ENCODE measurements at regions not wholly inside any gene's neighbourhood (a gene's known extent, or its start where the extent isn't known, plus 50 kb on each side); places are given as distances from the start of the nearest gene placed in this dataset.
A peak's percentile ranks its signal among the peaks of the same experiment; 100 is the strongest.

DNA sequence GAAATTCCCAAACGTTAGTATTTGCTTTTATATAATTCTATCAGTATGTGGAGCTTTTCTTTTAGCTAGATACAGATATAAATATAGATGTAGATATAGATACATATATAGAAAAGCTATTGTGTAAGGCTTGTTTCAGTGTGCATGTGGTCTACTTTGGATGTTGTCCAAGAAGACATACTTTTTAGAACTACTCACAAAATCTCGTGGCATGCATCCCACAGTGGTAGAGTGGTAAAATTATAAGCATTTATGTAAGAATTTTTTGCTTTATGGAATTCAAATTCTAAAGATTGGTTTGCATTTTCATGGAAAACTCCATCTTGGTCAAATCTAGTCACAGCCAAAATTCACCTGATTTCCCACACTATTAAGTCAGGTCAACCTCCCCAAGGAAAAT, 880.4 kb downstream of the EFNB2 start:
- Histone ChIP-seq H3K36me3 (ENCODE audit: insufficient read depth, low read length) (no peaks in the 10 kb centered on the region), H3K4me2 (ENCODE audit: insufficient read depth, low read length) (no peak overlapping the region), H3K9me3 (ENCODE audit: low read depth, low read length) (no peaks in the 10 kb centered on the region), H4K20me1 (ENCODE audit: insufficient read depth, low read length) (no peaks in the 10 kb centered on the region), H3K4me1 (ENCODE audit: insufficient read depth, low read length) (no peaks in the 10 kb centered on the region), H2AFZ (ENCODE audit: low read length) (no peak overlapping the region), H3K27ac (ENCODE audit: low read depth, low read length) (no peak overlapping the region), H3K79me2 (ENCODE audit: insufficient read depth, low read length) (no peaks in the 10 kb centered on the region), H3K4me3 (ENCODE audit: insufficient read depth, low read length) (no peak overlapping the region), H3K27me3 (ENCODE audit: insufficient read depth, low read length) (no peaks in the 10 kb centered on the region)
- TF ChIP-seq, protein P1, sequence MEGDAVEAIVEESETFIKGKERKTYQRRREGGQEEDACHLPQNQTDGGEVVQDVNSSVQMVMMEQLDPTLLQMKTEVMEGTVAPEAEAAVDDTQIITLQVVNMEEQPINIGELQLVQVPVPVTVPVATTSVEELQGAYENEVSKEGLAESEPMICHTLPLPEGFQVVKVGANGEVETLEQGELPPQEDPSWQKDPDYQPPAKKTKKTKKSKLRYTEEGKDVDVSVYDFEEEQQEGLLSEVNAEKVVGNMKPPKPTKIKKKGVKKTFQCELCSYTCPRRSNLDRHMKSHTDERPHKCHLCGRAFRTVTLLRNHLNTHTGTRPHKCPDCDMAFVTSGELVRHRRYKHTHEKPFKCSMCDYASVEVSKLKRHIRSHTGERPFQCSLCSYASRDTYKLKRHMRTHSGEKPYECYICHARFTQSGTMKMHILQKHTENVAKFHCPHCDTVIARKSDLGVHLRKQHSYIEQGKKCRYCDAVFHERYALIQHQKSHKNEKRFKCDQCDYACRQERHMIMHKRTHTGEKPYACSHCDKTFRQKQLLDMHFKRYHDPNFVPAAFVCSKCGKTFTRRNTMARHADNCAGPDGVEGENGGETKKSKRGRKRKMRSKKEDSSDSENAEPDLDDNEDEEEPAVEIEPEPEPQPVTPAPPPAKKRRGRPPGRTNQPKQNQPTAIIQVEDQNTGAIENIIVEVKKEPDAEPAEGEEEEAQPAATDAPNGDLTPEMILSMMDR (IDR thresholded peaks at IDR 0.05; ENCODE audit: extremely low read depth, low read depth, low read length): no peak
- no peak for DNase-seq (ENCODE audit: insufficient read length, low spot score, missing footprints)

DNA sequence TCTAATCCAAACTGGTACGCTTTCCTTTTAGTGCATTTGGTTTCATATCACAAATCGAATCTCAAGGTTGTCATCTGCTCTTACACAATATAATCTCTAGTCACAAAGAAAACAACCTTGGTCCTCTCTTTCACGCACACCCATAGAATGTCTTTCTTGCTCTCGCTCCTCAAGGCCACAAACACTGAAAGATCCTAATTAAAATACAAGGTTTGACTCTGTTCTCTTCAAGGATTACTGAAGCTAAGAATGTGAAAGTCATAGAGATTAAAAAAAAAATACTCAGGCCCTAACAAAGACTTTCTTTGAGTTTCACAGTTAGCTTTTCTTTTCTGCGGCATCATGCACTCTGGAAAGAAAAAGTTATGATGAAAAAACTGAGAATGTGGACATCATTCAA, 891.5 kb downstream of the EFNB2 start:
- no peak overlapping the region for H3K27ac ChIP-seq (ENCODE audit: low read depth, low read length)
- no peaks in the 10 kb centered on the region for H3K27me3 ChIP-seq (ENCODE audit: insufficient read depth, low read length)
- no peaks in the 10 kb centered on the region for H3K4me1 ChIP-seq (ENCODE audit: insufficient read depth, low read length)
- H2AFZ ChIP-seq (ENCODE audit: low read length): no peak overlapping the region
- H3K4me2 ChIP-seq (ENCODE audit: insufficient read depth, low read length): no peak overlapping the region
- no peaks in the 10 kb centered on the region for H3K36me3 ChIP-seq (ENCODE audit: insufficient read depth, low read length)
- no peak overlapping the region for H3K4me3 ChIP-seq (ENCODE audit: insufficient read depth, low read length)
- no peaks in the 10 kb centered on the region for H3K79me2 ChIP-seq (ENCODE audit: insufficient read depth, low read length)
- no peaks in the 10 kb centered on the region for H4K20me1 ChIP-seq (ENCODE audit: insufficient read depth, low read length)
- no peak for DNase-seq (ENCODE audit: insufficient read length, low spot score, missing footprints)
- no peaks in the 10 kb centered on the region for H3K9me3 ChIP-seq (ENCODE audit: low read depth, low read length)
- TF ChIP-seq, protein P1 (IDR thresholded peaks at IDR 0.05; ENCODE audit: extremely low read depth, low read depth, low read length): no peak

DNA sequence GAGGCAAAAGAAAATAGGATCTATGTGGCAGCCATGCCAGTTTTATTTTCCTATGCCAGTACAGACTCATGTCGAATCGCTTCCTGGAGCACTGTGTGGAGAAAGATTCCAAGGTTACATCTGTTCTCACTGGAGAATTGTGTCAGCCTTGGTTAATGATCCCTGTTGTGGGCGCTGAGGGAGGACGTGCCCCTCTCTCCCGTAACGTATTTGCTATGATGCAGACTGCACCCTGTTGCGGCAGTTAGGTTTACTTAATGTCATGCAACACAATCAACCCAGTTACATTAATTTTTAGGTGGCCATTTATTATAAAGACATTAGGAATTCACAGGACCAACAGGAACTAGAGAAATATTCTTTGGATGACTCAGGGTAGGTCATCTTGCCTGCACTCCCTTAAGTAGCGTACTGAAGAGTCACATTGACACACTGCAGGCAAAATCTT, 892.9 kb downstream of the EFNB2 start:
- H3K4me3 ChIP-seq (ENCODE audit: insufficient read depth, low read length): no peak overlapping the region
- no peak overlapping the region for H3K4me2 ChIP-seq (ENCODE audit: insufficient read depth, low read length)
- no peaks in the 10 kb centered on the region for H3K4me1 ChIP-seq (ENCODE audit: insufficient read depth, low read length)
- H3K27me3 ChIP-seq (ENCODE audit: insufficient read depth, low read length): no peaks in the 10 kb centered on the region
- DNase-seq (ENCODE audit: insufficient read length, low spot score, missing footprints): peak; percentile 35
- TF ChIP-seq, protein P1 (IDR thresholded peaks at IDR 0.05; ENCODE audit: extremely low read depth, low read depth, low read length): no peak
- H4K20me1 ChIP-seq (ENCODE audit: insufficient read depth, low read length): no peaks in the 10 kb centered on the region
- no peak overlapping the region for H2AFZ ChIP-seq (ENCODE audit: low read length)
- H3K9me3 ChIP-seq (ENCODE audit: low read depth, low read length): no peaks in the 10 kb centered on the region
- no peaks in the 10 kb centered on the region for H3K79me2 ChIP-seq (ENCODE audit: insufficient read depth, low read length)
- no peaks in the 10 kb centered on the region for H3K36me3 ChIP-seq (ENCODE audit: insufficient read depth, low read length)
- no peak overlapping the region for H3K27ac ChIP-seq (ENCODE audit: low read depth, low read length)

DNA sequence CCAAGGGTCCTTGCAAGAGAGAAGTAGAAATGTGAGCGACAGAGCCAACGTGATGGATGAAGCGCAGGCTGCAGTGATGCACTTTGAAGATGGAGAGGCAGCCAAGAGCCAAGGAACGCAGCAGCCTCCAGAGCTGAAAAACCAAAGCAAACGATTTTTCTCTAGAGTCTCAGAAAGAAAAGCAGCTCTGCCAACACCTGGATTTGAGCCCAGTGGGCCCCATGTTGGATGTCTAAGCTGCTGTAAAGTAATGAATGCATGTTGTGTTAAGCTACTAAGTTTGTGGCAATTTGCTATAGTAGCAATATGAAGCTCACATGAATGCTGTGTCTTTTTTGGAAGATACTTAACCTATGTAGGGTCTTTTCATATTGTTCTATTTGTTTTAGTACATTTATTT, 894.3 kb downstream of the EFNB2 start:
- no peaks in the 10 kb centered on the region for H3K79me2 ChIP-seq (ENCODE audit: insufficient read depth, low read length)
- no peaks in the 10 kb centered on the region for H3K27me3 ChIP-seq (ENCODE audit: insufficient read depth, low read length)
- DNase-seq (ENCODE audit: insufficient read length, low spot score, missing footprints): no peak
- no peaks in the 10 kb centered on the region for H3K9me3 ChIP-seq (ENCODE audit: low read depth, low read length)
- H3K27ac ChIP-seq (ENCODE audit: low read depth, low read length): no peak overlapping the region
- H2AFZ ChIP-seq (ENCODE audit: low read length): no peak overlapping the region
- TF ChIP-seq, protein P1 (IDR thresholded peaks at IDR 0.05; ENCODE audit: extremely low read depth, low read depth, low read length): no peak
- no peaks in the 10 kb centered on the region for H3K4me1 ChIP-seq (ENCODE audit: insufficient read depth, low read length)
- H3K4me3 ChIP-seq (ENCODE audit: insufficient read depth, low read length): no peak overlapping the region
- H4K20me1 ChIP-seq (ENCODE audit: insufficient read depth, low read length): no peaks in the 10 kb centered on the region
- H3K4me2 ChIP-seq (ENCODE audit: insufficient read depth, low read length): no peak overlapping the region
- H3K36me3 ChIP-seq (ENCODE audit: insufficient read depth, low read length): no peaks in the 10 kb centered on the region

All from osteoblast (primary cell).